Stimulated activated CD4-positive, alpha-beta T cell treated with anti-CD3 and anti-CD28 coated beads, TNF-alpha, amount 100 ng/mL, for 1 hour (primary cell): ENCODE measurements at regions not wholly inside any gene's neighbourhood (a gene's known extent, or its start where the extent isn't known, plus 50 kb on each side); places are given as distances from the start of the nearest gene placed in this dataset.

Source experiments
- DNase-seq, 3 donors: peaks; one replicate each; pipeline ENCODE4 v3.0.0-alpha.2; 2020; ENCODE audit warnings: low read depth in 3 of 3, low spot score in 1 of 3

GRCh38 chr9:81214975-81215374, 474.4 kb downstream of the TLE1 start:
- no peak for DNase-seq

- DNase-seq, result no peak
These were observed 475.9 kb downstream of the TLE1 start for GRCh38 chr9:81213456-81213855.

- DNase-seq, result no peak
These were observed 477.6 kb downstream of the TLE1 start for GRCh38 chr9:81211741-81212140.

GRCh38 chr9:81207651-81208050, 481.7 kb downstream of the TLE1 start:
- DNase-seq, result no peak

GRCh38 chr9:81202292-81202691, 487.1 kb downstream of the TLE1 start:
- no peak for DNase-seq

GRCh38 chr9:81195206-81195605, 494.1 kb downstream of the TLE1 start:
- no peak for DNase-seq

GRCh38 chr9:81193362-81194339, 495.7 kb downstream of the TLE1 start:
- no peak for DNase-seq

GRCh38 chr9:81191222-81191621, 498.1 kb downstream of the TLE1 start:
- DNase-seq, result no peak

GRCh38 chr9:81190659-81191058, 498.7 kb downstream of the TLE1 start:
- no peak for DNase-seq

GRCh38 chr9:81183761-81184160, 505.6 kb downstream of the TLE1 start:
- no peak for DNase-seq

- no peak for DNase-seq
These were observed 506.9 kb downstream of the TLE1 start for GRCh38 chr9:81182431-81182830.

- DNase-seq, result no peak
These were observed 515.3 kb downstream of the TLE1 start for GRCh38 chr9:81174023-81174422.

GRCh38 chr9:81171689-81172088, 517.7 kb downstream of the TLE1 start:
- DNase-seq, result no peak

GRCh38 chr9:81162361-81162760, 527.0 kb downstream of the TLE1 start:
- DNase-seq, result no peak

- no peak for DNase-seq
These were observed 533.0 kb downstream of the TLE1 start for GRCh38 chr9:81156381-81156780.

- DNase-seq, result no peak
These were observed 539.2 kb downstream of the TLE1 start for GRCh38 chr9:81150016-81150625.

GRCh38 chr9:81146684-81147337, 542.5 kb downstream of the TLE1 start:
- DNase-seq, result no peak

- no peak for DNase-seq
These were observed 543.1 kb downstream of the TLE1 start for GRCh38 chr9:81146241-81146640.

GRCh38 chr9:81145331-81145963, 543.9 kb downstream of the TLE1 start:
- no peak for DNase-seq

GRCh38 chr9:81141961-81142360, 547.4 kb downstream of the TLE1 start:
- no peak for DNase-seq

- no peak for DNase-seq
These were observed 551.3 kb downstream of the TLE1 start for GRCh38 chr9:81137976-81138568.
